ENCODE measurements at regions not wholly inside any gene's neighbourhood (a gene's known extent, or its start where the extent isn't known, plus 50 kb on each side); places are given as distances from the start of the nearest gene placed in this dataset.
"Not testable (repeated sequence)": the region's sequence is repeated elsewhere in the genome, so short reads cannot be mapped to it uniquely, and the experiment has no call there.

GRCh38 chr2:132255714-132256113 lies 94.0 kb upstream of the ANKRD30BL start:
- Histone ChIP-seq H3K4me1 (peaks cover 0 to 18% (median 10%) of the 10 kb centered on the region in 3 donors), H3K27ac (no peak overlapping the region), H3K9me3 (peaks cover 0 to 4% (median 0%) of the 10 kb centered on the region in 3 donors), H3K4me3 (no peak overlapping the region), H3K36me3 (no peaks in the 10 kb centered on the region), H3K27me3 (peaks cover 0 to 45% (median 5%) of the 10 kb centered on the region in 4 donors)
- TF ChIP-seq POLR2A (IDR thresholded peaks at IDR 0.05) (no peak), CTCF (IDR thresholded peaks at IDR 0.05) (no peak)
- WGBS, 2 donors = 67 to 93% methylated on average over 1 to 8 of the region's 16 CpGs
- no peak for DNase-seq
- intact Hi-C loops (cut with DNase I) = no loop called here

- H3K27ac ChIP-seq = no peak overlapping the region
- peak overlapping the region in 2 of 4 donors; percentile 37 to 59 for H3K4me3 ChIP-seq
- peaks cover 0 to 4% (median 0%) of the 10 kb centered on the region in 3 donors for H3K9me3 ChIP-seq
- intact Hi-C loops (cut with DNase I) = no loop called here
- no peak for DNase-seq
- no peaks in the 10 kb centered on the region for H3K36me3 ChIP-seq
- H3K4me1 ChIP-seq = peaks cover 0 to 18% (median 10%) of the 10 kb centered on the region in 3 donors
- H3K27me3 ChIP-seq = peaks cover 0 to 45% (median 5%) of the 10 kb centered on the region in 4 donors
- WGBS, 2 donors = no CpG with 5 or more reads among the region's 68 CpGs
- no peak for TF ChIP-seq POLR2A (IDR thresholded peaks at IDR 0.05)
- no peak for TF ChIP-seq CTCF (IDR thresholded peaks at IDR 0.05)
Observed at GRCh38 chr2:132256251-132256902, 94.6 kb upstream of the ANKRD30BL start.

GRCh38 chr2:132256903-132257300 lies 95.2 kb upstream of the ANKRD30BL start:
- H3K27ac ChIP-seq; H3K9me3 ChIP-seq; DNase-seq; H3K36me3 ChIP-seq; intact Hi-C loops (cut with DNase I): not testable (repeated sequence)
- peaks cover 0 to 45% (median 5%) of the 10 kb centered on the region in 4 donors for H3K27me3 ChIP-seq
- H3K4me1 ChIP-seq = peaks cover 0 to 18% (median 10%) of the 10 kb centered on the region in 3 donors
- 22% methylated on average over 10 of the region's 34 CpGs; no CpG with 5 or more reads in 1 of the 2 donors for WGBS, 2 donors
- H3K4me3 ChIP-seq = peak overlapping the region; percentile 9 to 59 (median 28)

- 22% methylated on average over 23 of the region's 79 CpGs; no CpG with 5 or more reads in 1 of the 2 donors for WGBS, 2 donors
- intact Hi-C loops (cut with DNase I); H3K36me3 ChIP-seq; H3K27ac ChIP-seq; H3K9me3 ChIP-seq; DNase-seq: not testable (repeated sequence)
- peak overlapping the region; percentile 9 to 59 (median 28) for H3K4me3 ChIP-seq
- peaks cover 0 to 18% (median 10%) of the 10 kb centered on the region in 3 donors for H3K4me1 ChIP-seq
- H3K27me3 ChIP-seq = peaks cover 0 to 45% (median 5%) of the 10 kb centered on the region in 4 donors
Observed at GRCh38 chr2:132257301-132258171, 95.8 kb upstream of the ANKRD30BL start.

GRCh38 chr2:132259276-132259675 lies 97.5 kb upstream of the ANKRD30BL start:
- H3K27ac ChIP-seq; intact Hi-C loops (cut with DNase I); DNase-seq; H3K4me3 ChIP-seq; H3K36me3 ChIP-seq; H3K9me3 ChIP-seq: not testable (repeated sequence)
- Histone ChIP-seq H3K27me3 (peaks cover 0 to 45% (median 5%) of the 10 kb centered on the region in 4 donors), H3K4me1 (peaks cover 0 to 18% (median 10%) of the 10 kb centered on the region in 3 donors)
- WGBS, 2 donors = 81 to 88% methylated on average over 3 to 8 of the region's 13 CpGs

GRCh38 chr2:132265595-132265994 lies 103.8 kb upstream of the ANKRD30BL start:
- H3K9me3 ChIP-seq; intact Hi-C loops (cut with DNase I); H3K36me3 ChIP-seq; H3K4me3 ChIP-seq; DNase-seq; H3K27ac ChIP-seq: not testable (repeated sequence)
- Histone ChIP-seq H3K4me1 (peaks cover 6 to 21% (median 10%) of the 10 kb centered on the region in 3 donors), H3K27me3 (peaks cover 0 to 19% (median 0%) of the 10 kb centered on the region in 4 donors)
- 80 to 92% methylated on average over 1 to 8 of the region's 12 CpGs for WGBS, 2 donors

GRCh38 chr2:132267105-132267497 lies 105.3 kb upstream of the ANKRD30BL start:
- DNase-seq = no peak
- H3K36me3 ChIP-seq = no peaks in the 10 kb centered on the region
- intact Hi-C loops (cut with DNase I) = no loop called here
- no peak for TF ChIP-seq CTCF (IDR thresholded peaks at IDR 0.05)
- TF ChIP-seq POLR2A (IDR thresholded peaks at IDR 0.05) = no peak
- H3K27ac ChIP-seq = no peak overlapping the region
- peak overlapping the region in 2 of 4 donors; percentile 37 to 53 for H3K4me3 ChIP-seq
- peaks cover 0 to 19% (median 0%) of the 10 kb centered on the region in 4 donors for H3K27me3 ChIP-seq
- no peaks in the 10 kb centered on the region for H3K9me3 ChIP-seq
- peaks cover 6 to 21% (median 10%) of the 10 kb centered on the region in 3 donors for H3K4me1 ChIP-seq
- 68 to 80% methylated on average over 1 of the region's 1 CpG for WGBS, 2 donors

GRCh38 chr2:132267498-132268283 lies 105.9 kb upstream of the ANKRD30BL start:
- DNase-seq; H3K36me3 ChIP-seq; intact Hi-C loops (cut with DNase I); H3K9me3 ChIP-seq: not testable (repeated sequence)
- 8 to 12% methylated on average over 25 to 27 of the region's 31 CpGs for WGBS, 2 donors
- peaks cover 6 to 21% (median 10%) of the 10 kb centered on the region in 3 donors for H3K4me1 ChIP-seq
- peak overlapping the region in 3 of 4 donors; percentile 33 to 65 (median 52) for H3K27ac ChIP-seq
- H3K27me3 ChIP-seq = peaks cover 0 to 19% (median 0%) of the 10 kb centered on the region in 4 donors
- peak overlapping the region; percentile 11 to 53 (median 36) for H3K4me3 ChIP-seq

All from esophagus squamous epithelium (tissue), 5 donors.